B cell (primary cell): ENCODE measurements at regions not wholly inside any gene's neighbourhood (a gene's known extent, or its start where the extent isn't known, plus 50 kb on each side); places are given as distances from the start of the nearest gene placed in this dataset.
"Not testable (repeated sequence)": the region's sequence is repeated elsewhere in the genome, so short reads cannot be mapped to it uniquely, and the experiment has no call there.

Experiments
- ATAC-seq: fragments of 200-7000 bp; cut with Tn5 transposase; one replicate; pipeline ENCODE4 v1.10.0; 2021; ENCODE audit warnings: low read depth, mild to moderate bottlenecking, moderate number of reproducible peaks, moderate library complexity
- CTCF ChIA-PET: fragments of 350-600 bp; sonication (Branson Sonifier 250); formaldehyde crosslinking; loops from one replicate; lab custom pipeline; 2021; ENCODE audit warnings: antibody characterized with exemption, inconsistent platforms; lab: Charles Lee
- POLR2A ChIA-PET: fragments of 350-600 bp; sonication (Branson Sonifier 250); formaldehyde crosslinking; loops from one replicate; lab custom pipeline; 2021; ENCODE audit warnings: antibody characterized with exemption; lab: Charles Lee
- DNase-seq: peaks from one replicate; pipeline ENCODE4 v3.0.0; 2013
- H2AFZ ChIP-seq: 2 replicates; pipeline ENCODE4 v1.6.1; 2012; ENCODE audit warnings: mild to moderate bottlenecking, low read depth, low read length; ENCODE audit not compliant: insufficient read depth, poor library complexity, severe bottlenecking
- H3K27ac ChIP-seq, 2 donors: 1 replicate in 1 of 2; 2 replicates in 1 of 2; pipeline ENCODE4 v1.5.1; 2012 to 2013; ENCODE audit warnings: low read length in 2 of 2, mild to moderate bottlenecking in 2 of 2, moderate library complexity in 1 of 2
- H3K27me3 ChIP-seq, 4 experiments: fragments of 200-600 bp in 1 of 4; sonication (generic) in 1 of 4; replicated peaks in 1 of 4; 1 replicate in 2 of 4; 2 replicates in 2 of 4; pipeline versions ENCODE4 v1.6.1 to v1.7.0; 2013 to 2016; ENCODE audit warnings: low read length in 3 of 4, mild to moderate bottlenecking in 2 of 4, mixed read lengths in 1 of 4, moderate library complexity in 1 of 4; ENCODE audit not compliant: insufficient read depth in 4 of 4, control insufficient read depth in 3 of 4; ENCODE audit errors: control extremely low read depth in 1 of 4
- H3K36me3 ChIP-seq, 2 experiments: replicated peaks in 1 of 2; 1 replicate in 1 of 2; 2 replicates in 1 of 2; pipeline versions ENCODE4 v1.6.1 to v1.7.1; 2013; ENCODE audit warnings: low read length in 1 of 2; ENCODE audit not compliant: insufficient read depth in 2 of 2, control insufficient read depth in 1 of 2; ENCODE audit errors: control extremely low read depth in 1 of 2, extremely low read depth in 1 of 2
- H3K4me1 ChIP-seq, 2 donors: fragments of 200-600 bp in 1 of 2; sonication (generic) in 1 of 2; 1 replicate in 1 of 2; 2 replicates in 1 of 2; pipeline versions ENCODE4 v1.5.1 to v1.6.1; 2013 to 2017; ENCODE audit warnings: low read length in 2 of 2; ENCODE audit not compliant: control insufficient read depth in 2 of 2, insufficient read depth in 2 of 2
- H3K4me2 ChIP-seq: replicated peaks from 2 replicates; pipeline ENCODE3; 2012; ENCODE audit warnings: mild to moderate bottlenecking, low read depth, low read length; ENCODE audit not compliant: poor library complexity, severe bottlenecking
- H3K4me3 ChIP-seq, 5 experiments: fragments of 200-600 bp in 1 of 5; sonication (generic) in 1 of 5; 1 replicate in 3 of 5; 2 replicates in 2 of 5; pipeline versions ENCODE4 v1.5.1 to v1.7.0; 2011 to 2016; ENCODE audit warnings: low read length in 4 of 5, mild to moderate bottlenecking in 4 of 5, low read depth in 2 of 5, control low read depth in 1 of 5, moderate library complexity in 1 of 5; ENCODE audit not compliant: insufficient read depth in 1 of 5; ENCODE audit errors: control extremely low read depth in 1 of 5, extremely low read depth in 1 of 5
- H3K79me2 ChIP-seq: fragments of 200-600 bp; sonication (generic); one replicate; pipeline ENCODE4 v1.6.0; 2016; ENCODE audit warnings: low read length; ENCODE audit not compliant: control insufficient read depth, insufficient read depth
- H3K9ac ChIP-seq: fragments of 200-600 bp; sonication (generic); 2 replicates; pipeline ENCODE4 v1.6.1; 2017; ENCODE audit warnings: mild to moderate bottlenecking, low read length, moderate library complexity
- H3K9me3 ChIP-seq, 3 donors: one replicate each; pipeline versions ENCODE4 v1.6.1 to v1.7.1; 2013; ENCODE audit warnings: low read length in 2 of 3; ENCODE audit not compliant: control insufficient read depth in 2 of 3, insufficient read depth in 1 of 3; ENCODE audit errors: control extremely low read depth in 1 of 3
- H4K20me1 ChIP-seq: 2 replicates; pipeline ENCODE4 v1.6.0; 2012; ENCODE audit warnings: mild to moderate bottlenecking, low read length; ENCODE audit not compliant: insufficient read depth, control insufficient read depth, poor library complexity, severe bottlenecking
- H3K27ac Mint-ChIP-seq: one replicate; pipeline ENCODE4 v1.8.0; 2021; ENCODE audit warnings: mixed read lengths
- H3K27me3 Mint-ChIP-seq: one replicate; pipeline ENCODE4 v1.8.0; 2021; ENCODE audit warnings: mixed read lengths
- H3K4me1 Mint-ChIP-seq: one replicate; pipeline ENCODE4 v1.8.0; 2021; ENCODE audit warnings: mixed read lengths
- H3K4me3 Mint-ChIP-seq: one replicate; pipeline ENCODE4 v1.8.0; 2021; ENCODE audit warnings: mixed read lengths
- H3K9me3 Mint-ChIP-seq: one replicate; pipeline ENCODE4 v1.8.0; 2022; ENCODE audit warnings: mixed read lengths; ENCODE audit not compliant: insufficient read depth
- EZH2 ChIP-seq: IDR thresholded peaks from 2 replicates; pipeline ENCODE4 v1.6.1; 2012; ENCODE audit warnings: borderline replicate concordance, low read depth, mild to moderate bottlenecking, moderate library complexity, low read length; ENCODE audit not compliant: insufficient read depth, poor library complexity, severe bottlenecking
- WGBS: methylation state at CpG from one replicate; pipeline ENCODE4 v1.1.5; 2013; ENCODE audit warnings: missing lambda C conversion rate; ENCODE audit not compliant: insufficient coverage; 5-methylcytosine and 5-hydroxymethylcytosine counted together
- intact Hi-C: fragments of 100-400 bp; cut with micrococcal nuclease; formaldehyde crosslinking; loops from one replicate; pipeline ENCODE4 v1.10.0; 2022
- TF ChIP-seq, protein P1 (sequence below): fragments of 200-600 bp; IDR thresholded peaks from one replicate; pipeline ENCODE4 v1.8.0; 2022; ENCODE audit warnings: antibody characterized with exemption, mild to moderate bottlenecking

DNA sequence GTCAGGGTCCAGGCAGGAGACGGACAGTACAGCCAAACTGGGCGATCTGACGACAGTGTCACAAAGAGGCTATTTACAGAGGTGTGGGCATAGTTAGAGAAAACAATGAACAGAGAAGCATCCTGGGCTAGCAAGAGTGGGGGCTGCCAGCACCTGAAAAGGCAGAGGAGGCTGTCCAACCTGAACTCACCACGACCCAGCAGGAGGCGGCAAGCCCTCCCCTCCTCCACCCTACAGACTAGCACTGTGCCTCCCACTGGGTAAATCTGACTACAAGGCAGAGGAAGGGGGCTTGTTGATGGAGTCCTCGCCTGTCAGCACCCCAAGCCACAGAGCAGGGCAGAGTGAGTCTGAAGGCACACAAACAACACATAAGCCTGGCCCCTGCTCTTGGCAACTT is 52.8 kb upstream of the CDYL start:
- no peak for ATAC-seq
- CTCF ChIA-PET = no interaction called here
- TF ChIP-seq, protein P1, sequence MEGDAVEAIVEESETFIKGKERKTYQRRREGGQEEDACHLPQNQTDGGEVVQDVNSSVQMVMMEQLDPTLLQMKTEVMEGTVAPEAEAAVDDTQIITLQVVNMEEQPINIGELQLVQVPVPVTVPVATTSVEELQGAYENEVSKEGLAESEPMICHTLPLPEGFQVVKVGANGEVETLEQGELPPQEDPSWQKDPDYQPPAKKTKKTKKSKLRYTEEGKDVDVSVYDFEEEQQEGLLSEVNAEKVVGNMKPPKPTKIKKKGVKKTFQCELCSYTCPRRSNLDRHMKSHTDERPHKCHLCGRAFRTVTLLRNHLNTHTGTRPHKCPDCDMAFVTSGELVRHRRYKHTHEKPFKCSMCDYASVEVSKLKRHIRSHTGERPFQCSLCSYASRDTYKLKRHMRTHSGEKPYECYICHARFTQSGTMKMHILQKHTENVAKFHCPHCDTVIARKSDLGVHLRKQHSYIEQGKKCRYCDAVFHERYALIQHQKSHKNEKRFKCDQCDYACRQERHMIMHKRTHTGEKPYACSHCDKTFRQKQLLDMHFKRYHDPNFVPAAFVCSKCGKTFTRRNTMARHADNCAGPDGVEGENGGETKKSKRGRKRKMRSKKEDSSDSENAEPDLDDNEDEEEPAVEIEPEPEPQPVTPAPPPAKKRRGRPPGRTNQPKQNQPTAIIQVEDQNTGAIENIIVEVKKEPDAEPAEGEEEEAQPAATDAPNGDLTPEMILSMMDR = no peak
- TF ChIP-seq EZH2 = no peak
- Mint-ChIP-seq H3K9me3 (no peaks in the 10 kb centered on the region), H3K4me3 (no peak overlapping the region), H3K27ac (no peak overlapping the region), H3K4me1 (peaks cover 1% of the 10 kb centered on the region), H3K27me3 (peaks cover 11% of the 10 kb centered on the region)
- Histone ChIP-seq H3K4me2 (no peak overlapping the region), H4K20me1 (no peaks in the 10 kb centered on the region), H3K4me1 (no peaks in the 10 kb centered on the region), H3K79me2 (no peaks in the 10 kb centered on the region), H2AFZ (no peak overlapping the region), H3K36me3 (no peaks in the 10 kb centered on the region), H3K9me3 (no peaks in the 10 kb centered on the region), H3K4me3 (no peak overlapping the region), H3K9ac (no peak overlapping the region), H3K27me3 (peaks cover 0 to 4% (median 2%) of the 10 kb centered on the region in 4 experiments), H3K27ac (no peak overlapping the region)
- intact Hi-C loops = no loop called here
- 90% methylated on average over 5 of the region's 6 CpGs for whole genome bisulfite sequencing
- POLR2A ChIA-PET = no interaction called here
- no peak for DNase-seq

DNA sequence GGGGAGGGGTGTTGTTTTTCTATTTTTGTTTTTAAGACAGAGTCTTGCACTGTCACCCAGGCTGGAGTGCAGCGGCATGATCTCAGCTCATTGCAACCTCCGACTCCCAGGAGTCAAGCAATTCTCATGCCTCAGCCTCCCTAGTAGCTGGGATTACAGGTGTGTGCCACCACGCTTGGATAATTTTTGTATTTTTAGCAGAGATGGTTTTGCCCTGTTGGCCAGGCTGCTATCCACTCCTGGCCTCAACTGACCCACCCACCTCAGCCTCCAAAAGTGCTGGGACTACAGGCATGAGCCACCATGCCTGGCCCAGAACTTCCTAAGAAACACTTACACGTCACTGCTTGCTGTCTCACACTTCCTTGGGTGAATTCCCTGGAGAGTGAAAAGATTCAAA is 54.8 kb upstream of the CDYL start:
- H3K27ac ChIP-seq, POLR2A ChIA-PET, H3K4me1 Mint-ChIP-seq, H3K27me3 Mint-ChIP-seq, H4K20me1 ChIP-seq, H3K4me2 ChIP-seq, H3K4me1 ChIP-seq, CTCF ChIA-PET, H3K36me3 ChIP-seq, H3K9ac ChIP-seq, H3K9me3 Mint-ChIP-seq, H3K4me3 ChIP-seq, H2AFZ ChIP-seq, H3K27ac Mint-ChIP-seq, H3K9me3 ChIP-seq, H3K79me2 ChIP-seq, ATAC-seq, H3K27me3 ChIP-seq, DNase-seq, intact Hi-C loops, H3K4me3 Mint-ChIP-seq: not testable (repeated sequence)
- WGBS = 90% methylated on average over 3 of the region's 4 CpGs
